Prostate gland (tissue), 2 donors: ENCODE measurements at regions not wholly inside any gene's neighbourhood (a gene's known extent, or its start where the extent isn't known, plus 50 kb on each side); places are given as distances from the start of the nearest gene placed in this dataset.

Source experiments
- DNase-seq: peaks from one replicate; pipeline ENCODE4 v3.0.0-alpha.2; 2019; ENCODE audit warnings: low spot score
- H3K27ac ChIP-seq, 2 donors: fragments of 200-600 bp; sonication (generic); 2 replicates each; pipeline ENCODE4 v1.5.1; 2017 to 2019
- H3K27me3 ChIP-seq: fragments of 200-600 bp; sonication (generic); replicated peaks from 2 replicates; pipeline ENCODE4 v1.5.1; 2019; ENCODE audit not compliant: insufficient read depth
- H3K36me3 ChIP-seq, 2 donors: fragments of 200-600 bp; sonication (generic); 1 replicate in 1 of 2; 2 replicates in 1 of 2; pipeline versions ENCODE4 v1.5.1 to v1.8.1; 2017 to 2019
- H3K4me1 ChIP-seq: fragments of 200-600 bp; sonication (generic); replicated peaks from 2 replicates; pipeline ENCODE4 v1.5.1; 2019
- H3K4me3 ChIP-seq, 2 donors: fragments of 200-600 bp; sonication (generic); 2 replicates each; pipeline ENCODE4 v1.5.1; 2017 to 2019
- H3K9me3 ChIP-seq: fragments of 200-600 bp; sonication (generic); 2 replicates; pipeline ENCODE4 v1.5.1; 2017
- POLR2A ChIP-seq: fragments of 450-650 bp; IDR thresholded peaks from one replicate; pipeline ENCODE4 v1.6.1; 2016; ENCODE audit warnings: antibody characterized with exemption, mild to moderate bottlenecking
- POLR2AphosphoS5 ChIP-seq: sonication (generic); formaldehyde crosslinking; IDR thresholded peaks from one replicate; pipeline ENCODE4 v1.6.1; 2017; ENCODE audit warnings: antibody characterized with exemption
- WGBS: methylation state at CpG from one replicate; pipeline ENCODE4 v1.1.5; 2018; 5-methylcytosine and 5-hydroxymethylcytosine counted together
- intact Hi-C: fragments of 100-400 bp; cut with DNase I; formaldehyde crosslinking; loops from one replicate; pipeline ENCODE4 v1.14.2; 2022
- TF ChIP-seq, protein P1 (sequence below), 4 experiments: fragments of 200-600 bp in 2 of 4; fragments of 450-650 bp in 2 of 4; sonication (generic) in 2 of 4; IDR thresholded peaks; 1 replicate in 3 of 4; 2 replicates in 1 of 4; pipeline ENCODE4 v1.5.1; 2016 to 2019; ENCODE audit warnings: antibody characterized with exemption in 4 of 4, mild to moderate bottlenecking in 2 of 4, moderate library complexity in 2 of 4

- H3K4me1 ChIP-seq = no peaks in the 10 kb centered on the region
- intact Hi-C loops = no loop called here
- WGBS = 96% methylated on average over 2 of the region's 2 CpGs
- no peak overlapping the region for H3K4me3 ChIP-seq
- H3K9me3 ChIP-seq = no peaks in the 10 kb centered on the region
- no peaks in the 10 kb centered on the region for H3K36me3 ChIP-seq
- no peak overlapping the region for H3K27ac ChIP-seq
- no peak for DNase-seq
- H3K27me3 ChIP-seq = no peaks in the 10 kb centered on the region
- no peak for TF ChIP-seq POLR2A
- TF ChIP-seq, protein P1, sequence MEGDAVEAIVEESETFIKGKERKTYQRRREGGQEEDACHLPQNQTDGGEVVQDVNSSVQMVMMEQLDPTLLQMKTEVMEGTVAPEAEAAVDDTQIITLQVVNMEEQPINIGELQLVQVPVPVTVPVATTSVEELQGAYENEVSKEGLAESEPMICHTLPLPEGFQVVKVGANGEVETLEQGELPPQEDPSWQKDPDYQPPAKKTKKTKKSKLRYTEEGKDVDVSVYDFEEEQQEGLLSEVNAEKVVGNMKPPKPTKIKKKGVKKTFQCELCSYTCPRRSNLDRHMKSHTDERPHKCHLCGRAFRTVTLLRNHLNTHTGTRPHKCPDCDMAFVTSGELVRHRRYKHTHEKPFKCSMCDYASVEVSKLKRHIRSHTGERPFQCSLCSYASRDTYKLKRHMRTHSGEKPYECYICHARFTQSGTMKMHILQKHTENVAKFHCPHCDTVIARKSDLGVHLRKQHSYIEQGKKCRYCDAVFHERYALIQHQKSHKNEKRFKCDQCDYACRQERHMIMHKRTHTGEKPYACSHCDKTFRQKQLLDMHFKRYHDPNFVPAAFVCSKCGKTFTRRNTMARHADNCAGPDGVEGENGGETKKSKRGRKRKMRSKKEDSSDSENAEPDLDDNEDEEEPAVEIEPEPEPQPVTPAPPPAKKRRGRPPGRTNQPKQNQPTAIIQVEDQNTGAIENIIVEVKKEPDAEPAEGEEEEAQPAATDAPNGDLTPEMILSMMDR (IDR thresholded peaks at IDR 0.05) = no peak
- no peak for TF ChIP-seq POLR2AphosphoS5
These were observed 947.4 kb downstream of the LRFN5 start for GRCh38 chr14:42554091-42554490.

GRCh38 chr14:42550310-42550709 is 943.6 kb downstream of the LRFN5 start:
- DNase-seq = no peak
- TF ChIP-seq POLR2AphosphoS5 (no peak), POLR2A (no peak)
- TF ChIP-seq, protein P1 (IDR thresholded peaks at IDR 0.05) = no peak
- Histone ChIP-seq H3K4me3 (no peak overlapping the region), H3K27me3 (no peaks in the 10 kb centered on the region), H3K9me3 (no peaks in the 10 kb centered on the region), H3K36me3 (no peaks in the 10 kb centered on the region), H3K4me1 (no peaks in the 10 kb centered on the region), H3K27ac (no peak overlapping the region)
- intact Hi-C loops = no loop called here

GRCh38 chr14:42548349-42548748 is 941.7 kb downstream of the LRFN5 start:
- no peak overlapping the region for H3K4me3 ChIP-seq
- DNase-seq = no peak
- no peak for TF ChIP-seq POLR2A
- TF ChIP-seq, protein P1 (IDR thresholded peaks at IDR 0.05) = no peak
- no peak for TF ChIP-seq POLR2AphosphoS5
- intact Hi-C loops = no loop called here
- H3K27me3 ChIP-seq = no peaks in the 10 kb centered on the region
- H3K36me3 ChIP-seq = no peaks in the 10 kb centered on the region
- H3K4me1 ChIP-seq = no peaks in the 10 kb centered on the region
- no peaks in the 10 kb centered on the region for H3K9me3 ChIP-seq
- no peak overlapping the region for H3K27ac ChIP-seq

DNA sequence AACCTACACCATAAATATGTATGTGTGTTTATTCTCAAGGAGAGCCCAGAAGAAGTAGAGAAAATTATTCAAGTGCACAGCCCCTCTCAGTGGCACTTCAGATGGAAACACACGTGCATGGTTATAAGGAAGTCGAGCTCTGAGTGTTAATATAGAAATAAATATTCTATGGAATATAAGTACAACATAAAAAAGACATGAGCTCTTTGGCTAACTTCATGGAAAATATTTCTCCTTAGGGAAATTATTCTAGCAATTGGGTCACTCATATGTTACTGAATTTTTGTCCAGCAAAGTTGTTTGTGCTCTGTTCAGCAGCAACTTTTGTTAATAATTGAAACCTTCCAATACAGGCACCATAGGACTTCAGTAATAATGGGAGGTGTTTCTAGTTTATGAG is 939.0 kb downstream of the LRFN5 start:
- Histone ChIP-seq H3K36me3 (no peaks in the 10 kb centered on the region), H3K27me3 (no peaks in the 10 kb centered on the region), H3K9me3 (no peaks in the 10 kb centered on the region), H3K4me1 (no peaks in the 10 kb centered on the region), H3K4me3 (no peak overlapping the region), H3K27ac (no peak overlapping the region)
- intact Hi-C loops = no loop called here
- no peak for DNase-seq
- TF ChIP-seq, protein P1 (IDR thresholded peaks at IDR 0.05) = no peak
- TF ChIP-seq POLR2A = no peak
- TF ChIP-seq POLR2AphosphoS5 = no peak
- 76% methylated on average over 2 of the region's 2 CpGs for WGBS

GRCh38 chr14:42541535-42542001 is 934.9 kb downstream of the LRFN5 start:
- 33% methylated on average over 3 of the region's 3 CpGs for WGBS

More at GRCh38 chr14:42541535-42542001, 934.9 kb downstream of the LRFN5 start:
- no peak for DNase-seq
- no peak overlapping the region for H3K27ac ChIP-seq
- intact Hi-C loops = no loop called here
- H3K36me3 ChIP-seq = no peaks in the 10 kb centered on the region
- no peaks in the 10 kb centered on the region for H3K27me3 ChIP-seq
- no peaks in the 10 kb centered on the region for H3K9me3 ChIP-seq
- H3K4me1 ChIP-seq = no peaks in the 10 kb centered on the region
- H3K4me3 ChIP-seq = no peak overlapping the region
- TF ChIP-seq POLR2A (no peak), POLR2AphosphoS5 (no peak)
- TF ChIP-seq, protein P1 (IDR thresholded peaks at IDR 0.05) = no peak
